ENCODE measurements at regions not wholly inside any gene's neighbourhood (a gene's known extent, or its start where the extent isn't known, plus 50 kb on each side); places are given as distances from the start of the nearest gene placed in this dataset.

- peak; percentile 60 for TF ChIP-seq GATA2 (IDR thresholded peaks at IDR 0.05; ENCODE audit: low read depth, low read length)
- no peak for TF ChIP-seq GATA3 (IDR thresholded peaks at IDR 0.05; ENCODE audit: low read depth, low read length)
These were observed 141.7 kb downstream of the GADD45G start for GRCh38 chr9:89746385-89747116.

All from SH-SY5Y (cell line).